DND-41 (cell line): ENCODE measurements at regions not wholly inside any gene's neighbourhood (a gene's known extent, or its start where the extent isn't known, plus 50 kb on each side); places are given as distances from the start of the nearest gene placed in this dataset.

Experiments used
- CTCF ChIP-seq: IDR thresholded peaks from 2 replicates; pipeline ENCODE4 v1.5.1; 2012; ENCODE audit warnings: borderline replicate concordance, low read length, moderate library complexity, mild to moderate bottlenecking; ENCODE audit not compliant: poor library complexity, severe bottlenecking; ENCODE audit errors: extremely low read depth
- EZH2 ChIP-seq: IDR thresholded peaks from 3 replicates; pipeline ENCODE4 v1.6.1; 2012; ENCODE audit warnings: borderline replicate concordance, low read depth, mild to moderate bottlenecking, moderate library complexity, low read length, inconsistent platforms; ENCODE audit not compliant: severe bottlenecking

GRCh38 chr3:107919239-107919638, 171.6 kb downstream of the CD47 start:
- TF ChIP-seq CTCF, result no peak
- TF ChIP-seq EZH2, result no peak
